ENCODE measurements at regions not wholly inside any gene's neighbourhood (a gene's known extent, or its start where the extent isn't known, plus 50 kb on each side); places are given as distances from the start of the nearest gene placed in this dataset.

DNA sequence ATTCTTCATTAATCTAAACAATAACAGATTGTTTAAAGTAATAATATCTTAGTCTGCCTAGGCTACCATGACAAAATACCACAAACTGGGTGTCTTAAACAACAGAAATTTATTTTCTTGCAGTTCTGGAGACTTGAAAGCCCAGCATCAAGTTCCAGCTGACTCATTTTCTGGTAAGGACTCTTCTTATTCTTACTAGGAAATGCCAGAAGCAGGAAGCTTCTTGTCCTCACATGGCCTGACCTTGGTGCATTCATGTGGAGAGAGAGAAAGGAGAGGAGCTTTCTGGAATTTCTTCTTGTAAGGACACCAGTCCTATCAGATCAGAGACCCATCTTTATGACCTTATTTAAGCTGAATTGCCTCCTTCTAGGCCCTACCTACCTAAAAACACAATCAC lies 110.5 kb downstream of the ANKRD60 start:
- Histone ChIP-seq H3K9me3 (peaks cover 0 to 17% (median 9%) of the 10 kb centered on the region in 4 donors), H3K36me3 (no peaks in the 10 kb centered on the region), H3K4me1 (no peaks in the 10 kb centered on the region), H3K27me3 (no peaks in the 10 kb centered on the region), H3K27ac (replicated peaks in 1 of 4) (no peak overlapping the region), H3K4me3 (no peak overlapping the region)
- intact Hi-C loops (cut with DNase I), result no loop called here
- TF ChIP-seq POLR2A (IDR thresholded peaks at IDR 0.05; ENCODE audit: low read depth) (no peak), POLR2AphosphoS5 (IDR thresholded peaks at IDR 0.05) (no peak), EP300 (IDR thresholded peaks at IDR 0.05) (no peak)
- TF ChIP-seq, protein P1, sequence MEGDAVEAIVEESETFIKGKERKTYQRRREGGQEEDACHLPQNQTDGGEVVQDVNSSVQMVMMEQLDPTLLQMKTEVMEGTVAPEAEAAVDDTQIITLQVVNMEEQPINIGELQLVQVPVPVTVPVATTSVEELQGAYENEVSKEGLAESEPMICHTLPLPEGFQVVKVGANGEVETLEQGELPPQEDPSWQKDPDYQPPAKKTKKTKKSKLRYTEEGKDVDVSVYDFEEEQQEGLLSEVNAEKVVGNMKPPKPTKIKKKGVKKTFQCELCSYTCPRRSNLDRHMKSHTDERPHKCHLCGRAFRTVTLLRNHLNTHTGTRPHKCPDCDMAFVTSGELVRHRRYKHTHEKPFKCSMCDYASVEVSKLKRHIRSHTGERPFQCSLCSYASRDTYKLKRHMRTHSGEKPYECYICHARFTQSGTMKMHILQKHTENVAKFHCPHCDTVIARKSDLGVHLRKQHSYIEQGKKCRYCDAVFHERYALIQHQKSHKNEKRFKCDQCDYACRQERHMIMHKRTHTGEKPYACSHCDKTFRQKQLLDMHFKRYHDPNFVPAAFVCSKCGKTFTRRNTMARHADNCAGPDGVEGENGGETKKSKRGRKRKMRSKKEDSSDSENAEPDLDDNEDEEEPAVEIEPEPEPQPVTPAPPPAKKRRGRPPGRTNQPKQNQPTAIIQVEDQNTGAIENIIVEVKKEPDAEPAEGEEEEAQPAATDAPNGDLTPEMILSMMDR (IDR thresholded peaks at IDR 0.05), result no peak
- DNase-seq (ENCODE audit: extremely low spot score), result peak; percentile 53

DNA sequence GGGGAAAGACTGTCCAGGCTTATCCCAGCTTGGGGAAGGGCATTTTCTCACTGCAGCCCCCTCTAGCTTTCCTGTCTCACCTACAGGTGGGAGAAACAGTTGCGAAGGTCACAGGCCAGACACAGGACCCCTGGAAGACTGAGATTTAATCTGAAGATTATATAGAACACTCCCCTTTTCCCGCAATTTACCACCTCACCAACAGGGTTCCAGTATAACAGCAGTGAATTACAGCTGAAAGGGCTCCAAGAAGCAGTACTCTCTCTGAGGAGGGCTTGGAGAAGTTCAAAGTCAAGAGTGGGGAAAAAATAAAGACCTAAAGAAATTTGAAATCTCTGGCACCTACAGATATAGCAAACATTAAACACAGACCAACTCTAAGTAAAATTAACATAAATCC lies 111.9 kb downstream of the ANKRD60 start:
- no peaks in the 10 kb centered on the region for H3K36me3 ChIP-seq
- DNase-seq (ENCODE audit: extremely low spot score), result no peak
- intact Hi-C loops (cut with DNase I), result no loop called here
- TF ChIP-seq, protein P1 (IDR thresholded peaks at IDR 0.05), result no peak
- TF ChIP-seq POLR2AphosphoS5 (IDR thresholded peaks at IDR 0.05), result no peak
- H3K4me1 ChIP-seq, result peaks cover 0 to 12% (median 9%) of the 10 kb centered on the region in 4 donors
- H3K27me3 ChIP-seq, result no peaks in the 10 kb centered on the region
- no peak overlapping the region for H3K27ac ChIP-seq (replicated peaks in 1 of 4)
- no peak overlapping the region for H3K4me3 ChIP-seq
- 61% methylated on average over 2 of the region's 2 CpGs for WGBS
- peaks cover 0 to 17% (median 9%) of the 10 kb centered on the region in 4 donors for H3K9me3 ChIP-seq

DNA sequence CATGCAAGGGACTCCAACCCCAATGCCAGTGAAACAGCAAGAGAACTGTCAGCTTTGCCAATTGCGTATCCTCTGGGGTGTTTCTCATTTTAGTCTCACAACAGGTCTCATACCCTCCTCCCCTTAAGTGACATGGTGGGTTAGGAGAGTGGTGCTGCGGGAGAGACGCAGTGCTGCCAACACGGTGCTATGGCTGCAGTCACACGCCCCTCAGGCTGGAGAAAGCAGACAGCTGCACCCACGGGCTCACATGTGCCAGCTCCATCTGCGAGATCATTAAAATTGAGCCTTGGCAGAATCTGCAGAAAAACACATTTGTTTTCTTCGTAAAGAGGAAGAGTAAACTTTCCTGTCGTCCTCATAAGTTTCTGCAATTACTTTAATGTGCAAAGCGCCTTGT lies 114.7 kb downstream of the ANKRD60 start:
- H3K9me3 ChIP-seq, result peaks cover 0 to 8% (median 1%) of the 10 kb centered on the region in 4 donors
- no peaks in the 10 kb centered on the region for H3K36me3 ChIP-seq
- no peak overlapping the region for H3K4me3 ChIP-seq
- H3K4me1 ChIP-seq, result peaks cover 0 to 12% (median 9%) of the 10 kb centered on the region in 4 donors
- 77% methylated on average over 10 of the region's 10 CpGs for WGBS
- TF ChIP-seq EP300 (IDR thresholded peaks at IDR 0.05), result no peak
- TF ChIP-seq, protein P1 (IDR thresholded peaks at IDR 0.05), result no peak
- TF ChIP-seq POLR2AphosphoS5 (IDR thresholded peaks at IDR 0.05), result no peak
- intact Hi-C loops (cut with DNase I), result no loop called here
- no peaks in the 10 kb centered on the region for H3K27me3 ChIP-seq
- DNase-seq (ENCODE audit: extremely low spot score), result peak; percentile 62
- H3K27ac ChIP-seq (replicated peaks in 1 of 4), result no peak overlapping the region

DNA sequence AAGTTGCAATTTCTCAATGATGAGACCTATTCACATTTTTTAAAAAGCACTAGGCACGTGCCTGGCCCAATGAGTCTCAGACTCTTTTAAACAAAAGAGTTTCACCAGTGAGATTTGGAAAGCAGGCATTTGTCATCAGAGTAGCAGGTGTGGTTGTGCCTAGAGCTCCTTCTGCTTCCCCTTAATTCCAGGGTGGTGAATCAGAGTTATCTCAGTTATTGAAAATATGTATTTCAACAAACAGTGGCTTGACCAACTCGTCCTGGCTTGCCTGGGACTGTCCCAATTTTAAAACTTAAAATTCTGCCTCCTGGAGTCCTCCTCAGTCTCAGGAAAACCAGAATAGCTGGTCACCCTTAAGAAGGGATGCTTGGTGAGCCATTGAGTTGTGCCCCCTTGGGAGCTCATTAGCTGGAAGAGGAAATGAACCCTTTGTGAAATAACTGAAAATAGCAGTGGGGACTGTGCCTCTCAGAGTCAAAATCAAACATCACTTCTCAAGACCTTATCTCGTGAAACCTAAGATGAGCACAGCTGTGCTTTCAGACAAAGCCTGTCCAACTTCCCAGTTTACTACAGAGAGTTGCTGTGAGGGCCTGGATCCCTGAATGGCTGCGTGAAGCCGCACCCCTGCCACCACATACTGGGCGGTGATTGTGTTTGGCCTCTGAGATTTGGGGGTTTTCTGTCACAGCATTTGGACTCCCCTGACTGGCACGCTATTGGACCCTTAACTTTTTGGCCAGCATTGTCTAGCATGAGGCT lies 116.3 kb downstream of the ANKRD60 start:
- Histone ChIP-seq H3K9me3 (peaks cover 0 to 3% (median 0%) of the 10 kb centered on the region in 4 donors), H3K36me3 (no peaks in the 10 kb centered on the region), H3K27ac (replicated peaks in 1 of 4) (peak overlapping the region in 2 of 4 donors; percentile 23 to 62), H3K4me1 (peaks cover 0 to 12% (median 9%) of the 10 kb centered on the region in 4 donors), H3K4me3 (no peak overlapping the region), H3K27me3 (no peaks in the 10 kb centered on the region)
- peak; percentile 89 for DNase-seq (ENCODE audit: extremely low spot score)
- WGBS, result 47% methylated on average over 5 of the region's 7 CpGs
- intact Hi-C loops (cut with DNase I), result no loop called here
- no peak for TF ChIP-seq POLR2A (IDR thresholded peaks at IDR 0.05; ENCODE audit: low read depth)
- TF ChIP-seq, protein P1 (IDR thresholded peaks at IDR 0.05), result no peak
- no peak for TF ChIP-seq EP300 (IDR thresholded peaks at IDR 0.05)
- TF ChIP-seq POLR2AphosphoS5 (IDR thresholded peaks at IDR 0.05), result peak in 1 of 2 donors; percentile 36
